ENCODE measurements at regions not wholly inside any gene's neighbourhood (a gene's known extent, or its start where the extent isn't known, plus 50 kb on each side); places are given as distances from the start of the nearest gene placed in this dataset.
"Not testable (repeated sequence)": the region's sequence is repeated elsewhere in the genome, so short reads cannot be mapped to it uniquely, and the experiment has no call there.

- no peaks in the 10 kb centered on the region for H3K36me3 Mint-ChIP-seq (ENCODE audit: insufficient read depth)
- peak overlapping the region; percentile 16 for H3K4me3 Mint-ChIP-seq (ENCODE audit: low read depth)
- peaks cover 14% of the 10 kb centered on the region for H3K9me3 Mint-ChIP-seq (ENCODE audit: low read depth)
- H3K27ac Mint-ChIP-seq = peak overlapping the region; percentile 90
- no peak for TF ChIP-seq CTCF (IDR thresholded peaks at IDR 0.05; ENCODE audit: unreplicated experiment)
- H3K4me1 Mint-ChIP-seq (ENCODE audit: low read depth) = peaks cover 39% of the 10 kb centered on the region
- DNase-seq (ENCODE audit: low spot score, unreplicated experiment) = no peak
- H3K27me3 Mint-ChIP-seq = no peaks in the 10 kb centered on the region
Observed at GRCh38 chr2:234363011-234363487, 133.8 kb downstream of the ARL4C start.

GRCh38 chr2:234360313-234360975, 136.4 kb downstream of the ARL4C start:
- H3K9me3 Mint-ChIP-seq (ENCODE audit: low read depth) = peaks cover 14% of the 10 kb centered on the region

GRCh38 chr2:234357666-234358065, 139.2 kb downstream of the ARL4C start:
- H3K27me3 Mint-ChIP-seq = no peaks in the 10 kb centered on the region
- peaks cover 8% of the 10 kb centered on the region for H3K4me1 Mint-ChIP-seq (ENCODE audit: low read depth)
- H3K36me3 Mint-ChIP-seq (ENCODE audit: insufficient read depth) = no peaks in the 10 kb centered on the region
- no peak overlapping the region for H3K4me3 Mint-ChIP-seq (ENCODE audit: low read depth)
- H3K27ac Mint-ChIP-seq = no peak overlapping the region
- peaks cover 18% of the 10 kb centered on the region for H3K9me3 Mint-ChIP-seq (ENCODE audit: low read depth)
- TF ChIP-seq CTCF (IDR thresholded peaks at IDR 0.05; ENCODE audit: unreplicated experiment) = no peak
- no peak for DNase-seq (ENCODE audit: low spot score, unreplicated experiment)

More at GRCh38 chr2:234360313-234360975, 136.4 kb downstream of the ARL4C start:
- not testable (repeated sequence) for H3K36me3 Mint-ChIP-seq (ENCODE audit: insufficient read depth); H3K27me3 Mint-ChIP-seq; H3K27ac Mint-ChIP-seq; DNase-seq (ENCODE audit: low spot score, unreplicated experiment); H3K4me3 Mint-ChIP-seq (ENCODE audit: low read depth)
- H3K4me1 Mint-ChIP-seq (ENCODE audit: low read depth) = peaks cover 24% of the 10 kb centered on the region

GRCh38 chr2:234355808-234356365, 141.0 kb downstream of the ARL4C start:
- Mint-ChIP-seq H3K4me1 (ENCODE audit: low read depth) (peaks cover 4% of the 10 kb centered on the region), H3K4me3 (ENCODE audit: low read depth) (no peak overlapping the region), H3K27me3 (no peaks in the 10 kb centered on the region), H3K36me3 (ENCODE audit: insufficient read depth) (no peaks in the 10 kb centered on the region), H3K9me3 (ENCODE audit: low read depth) (peaks cover 23% of the 10 kb centered on the region), H3K27ac (no peak overlapping the region)
- no peak for TF ChIP-seq CTCF (IDR thresholded peaks at IDR 0.05; ENCODE audit: unreplicated experiment)
- no peak for DNase-seq (ENCODE audit: low spot score, unreplicated experiment)

- H3K27ac Mint-ChIP-seq = no peak overlapping the region
- no peak for TF ChIP-seq CTCF (IDR thresholded peaks at IDR 0.05; ENCODE audit: unreplicated experiment)
- no peak for DNase-seq (ENCODE audit: low spot score, unreplicated experiment)
Observed at GRCh38 chr2:234355021-234355720, 141.7 kb downstream of the ARL4C start.

More at GRCh38 chr2:234355021-234355720, 141.7 kb downstream of the ARL4C start:
- no peaks in the 10 kb centered on the region for H3K36me3 Mint-ChIP-seq (ENCODE audit: insufficient read depth)
- H3K4me1 Mint-ChIP-seq (ENCODE audit: low read depth) = peaks cover 2% of the 10 kb centered on the region
- peaks cover 21% of the 10 kb centered on the region for H3K9me3 Mint-ChIP-seq (ENCODE audit: low read depth)
- no peaks in the 10 kb centered on the region for H3K27me3 Mint-ChIP-seq
- no peak overlapping the region for H3K4me3 Mint-ChIP-seq (ENCODE audit: low read depth)

All from progenitor cell of endocrine pancreas (in vitro differentiated cells).